Right lung (tissue), 2 donors: ENCODE measurements at regions not wholly inside any gene's neighbourhood (a gene's known extent, or its start where the extent isn't known, plus 50 kb on each side); places are given as distances from the start of the nearest gene placed in this dataset.
"Not testable (repeated sequence)": the region's sequence is repeated elsewhere in the genome, so short reads cannot be mapped to it uniquely, and the experiment has no call there.

Experiments
- DNase-seq, 2 donors: peaks; one replicate each; pipeline ENCODE4 v3.0.0-alpha.2; 2013

DNA sequence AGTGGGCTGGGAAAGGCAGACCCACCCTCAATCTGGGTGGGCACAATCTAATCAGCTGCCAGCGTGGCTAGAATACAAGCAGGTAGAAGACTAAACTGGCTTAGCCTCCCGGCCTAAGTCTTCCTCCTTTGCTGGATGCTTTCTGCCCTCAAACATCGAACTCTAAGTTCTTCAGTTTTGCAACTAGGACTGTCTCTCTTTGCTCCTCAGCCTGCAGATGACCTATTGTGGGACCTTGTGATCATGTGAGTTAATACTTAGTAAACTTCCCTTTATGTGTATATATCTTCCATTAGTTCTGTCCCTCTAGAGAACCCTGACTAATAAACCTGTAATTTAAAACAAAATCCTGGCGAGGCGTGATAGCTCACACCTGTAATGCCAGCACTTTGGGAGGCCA lies 51.8 kb upstream of the SLC39A8 start:
- DNase-seq = not testable (repeated sequence)

DNA sequence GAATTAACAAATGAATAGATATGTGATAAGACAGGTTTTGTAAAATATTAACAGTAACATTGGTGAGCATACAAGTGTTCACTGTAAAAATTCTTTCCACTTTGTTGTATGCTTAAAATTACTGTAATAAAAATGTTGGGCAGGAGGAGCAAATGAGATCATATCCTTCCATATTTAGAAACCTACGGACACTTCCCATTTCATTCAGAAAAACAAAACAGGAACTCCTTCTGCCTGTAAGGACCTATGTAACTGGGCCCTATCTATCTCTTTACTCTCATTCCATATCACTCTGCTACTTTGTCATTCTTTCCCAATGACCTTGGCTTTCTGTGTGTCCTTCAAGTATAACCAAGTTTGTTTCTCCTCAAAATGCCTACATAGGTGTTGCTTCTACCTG lies 53.7 kb upstream of the SLC39A8 start:
- no peak for DNase-seq

DNA sequence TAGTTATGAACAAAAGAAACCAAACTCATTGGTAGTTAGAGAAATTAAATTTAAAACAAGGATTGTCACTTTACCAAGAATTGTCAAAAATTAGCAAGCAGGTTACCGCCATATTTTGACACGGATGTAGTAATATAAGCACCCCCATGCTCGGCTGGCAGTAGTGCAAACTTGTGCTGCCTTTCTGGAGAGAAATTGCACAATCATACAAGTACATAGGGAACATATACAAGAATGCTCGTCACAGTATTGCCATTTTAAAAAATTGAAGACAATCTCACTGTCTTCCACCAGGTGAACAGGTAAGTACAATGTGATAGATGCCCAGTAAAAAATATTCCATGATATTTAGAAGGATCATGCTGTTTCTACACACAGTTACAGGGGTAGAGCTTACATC lies 55.6 kb upstream of the SLC39A8 start:
- no peak for DNase-seq

DNA sequence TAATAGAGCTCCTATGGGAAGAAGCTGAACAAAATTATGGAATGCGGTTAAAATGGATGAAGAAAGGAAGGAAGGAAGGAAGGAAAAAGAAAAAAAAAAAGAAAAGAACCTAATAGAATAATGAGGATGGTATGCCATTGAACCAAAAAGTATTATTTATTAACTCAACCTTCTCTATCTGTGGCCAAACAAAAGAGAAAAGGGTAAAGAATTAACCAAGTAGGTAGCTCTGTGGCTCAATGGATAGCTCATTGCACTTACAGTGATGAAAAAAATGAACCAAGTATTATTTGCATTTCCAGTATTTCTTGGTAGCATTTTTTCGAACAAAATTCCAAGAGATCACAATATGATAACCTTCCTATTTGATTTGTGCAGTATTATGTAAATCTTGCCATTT lies 56.9 kb upstream of the SLC39A8 start:
- DNase-seq = no peak

DNA sequence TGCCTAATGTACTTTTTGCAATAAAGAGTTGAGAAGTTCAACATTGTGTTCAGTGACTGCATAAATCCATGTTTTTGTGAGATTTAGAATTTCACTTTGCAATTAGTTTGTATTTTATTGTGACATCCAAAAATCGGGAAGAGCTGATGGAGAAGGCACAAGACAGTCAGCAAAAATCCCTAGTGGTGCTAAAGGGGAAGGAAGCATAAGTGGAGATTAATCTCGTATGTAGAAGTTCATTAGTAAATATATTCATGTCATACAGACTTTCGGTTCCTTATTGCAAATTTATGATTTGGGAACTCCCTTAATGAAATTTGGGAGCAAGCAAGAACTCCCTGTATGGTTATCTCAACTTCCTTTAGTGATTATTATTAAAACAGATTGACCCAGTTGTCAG lies 57.8 kb upstream of the SLC39A8 start:
- DNase-seq = no peak

DNA sequence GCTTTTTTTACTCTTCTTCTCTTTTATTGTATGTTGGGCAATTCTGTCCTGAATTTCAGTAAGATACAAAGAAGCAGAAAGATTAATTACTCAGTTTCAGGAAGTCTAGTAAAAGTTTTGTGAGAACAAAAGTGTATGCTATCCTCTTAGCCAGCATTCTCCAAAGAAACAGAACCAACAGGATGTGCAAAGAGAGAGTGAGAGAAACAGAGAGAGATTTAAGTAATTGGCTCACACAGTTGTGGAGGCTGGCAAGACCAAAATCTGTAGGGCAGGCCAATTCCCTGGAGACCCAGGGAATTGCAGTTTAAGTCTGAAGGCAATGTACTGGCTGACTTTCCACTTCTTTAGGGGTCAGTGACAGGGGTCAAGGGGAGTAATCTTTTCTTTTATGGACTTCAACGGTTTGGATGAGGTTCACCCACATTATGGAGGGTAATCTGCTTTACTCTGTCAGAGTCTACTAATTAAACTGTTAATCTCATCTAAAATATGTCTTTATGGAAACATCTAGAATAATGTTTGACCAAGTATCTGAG lies 59.2 kb upstream of the SLC39A8 start:
- DNase-seq = no peak

DNA sequence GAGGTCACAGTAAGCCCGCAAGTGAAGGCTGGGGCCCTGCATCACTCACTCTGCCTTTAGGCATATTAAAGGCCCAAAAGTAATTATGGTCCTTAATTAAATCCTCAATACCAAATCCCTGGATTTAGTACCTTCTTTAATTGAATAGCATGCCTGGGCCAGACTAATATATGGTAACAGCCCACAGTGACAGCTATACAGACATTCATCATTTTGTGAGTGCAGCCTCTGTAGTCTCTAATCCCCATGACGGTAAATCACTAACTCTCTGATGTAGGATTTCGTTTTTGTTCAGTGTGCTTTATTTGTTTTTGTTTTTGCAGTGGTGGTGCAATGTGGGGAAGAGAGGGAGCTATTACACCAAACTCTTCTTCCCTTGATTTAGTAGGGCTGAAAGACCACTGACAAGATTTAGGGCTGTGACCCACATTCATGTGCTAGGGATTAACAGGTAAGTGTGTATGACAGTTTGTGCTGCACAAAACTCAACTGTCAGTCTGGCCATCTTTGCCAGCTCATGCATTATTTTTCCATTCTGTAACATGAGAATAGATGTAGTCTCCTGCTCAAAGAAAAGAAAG lies 60.6 kb upstream of the SLC39A8 start:
- no peak for DNase-seq

DNA sequence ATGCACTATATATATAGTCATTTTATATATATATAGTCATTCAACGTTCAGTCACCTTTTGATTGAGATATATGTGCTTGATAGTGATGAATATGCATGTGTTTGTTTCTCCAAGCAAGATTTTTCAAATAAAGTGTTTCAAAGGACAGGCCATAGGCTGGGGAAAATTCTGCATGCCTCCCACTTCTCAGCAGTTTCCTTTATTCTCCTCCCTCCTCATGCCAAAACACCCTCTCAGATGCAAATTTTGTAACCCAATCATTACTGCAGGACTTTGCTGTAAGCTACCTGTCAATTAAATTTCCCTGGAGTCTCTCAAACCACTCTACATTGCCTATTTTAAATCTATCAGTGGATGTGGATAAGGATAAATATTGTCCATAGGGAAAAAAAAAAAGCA lies 65.6 kb upstream of the SLC39A8 start:
- not testable (repeated sequence) for DNase-seq

DNA sequence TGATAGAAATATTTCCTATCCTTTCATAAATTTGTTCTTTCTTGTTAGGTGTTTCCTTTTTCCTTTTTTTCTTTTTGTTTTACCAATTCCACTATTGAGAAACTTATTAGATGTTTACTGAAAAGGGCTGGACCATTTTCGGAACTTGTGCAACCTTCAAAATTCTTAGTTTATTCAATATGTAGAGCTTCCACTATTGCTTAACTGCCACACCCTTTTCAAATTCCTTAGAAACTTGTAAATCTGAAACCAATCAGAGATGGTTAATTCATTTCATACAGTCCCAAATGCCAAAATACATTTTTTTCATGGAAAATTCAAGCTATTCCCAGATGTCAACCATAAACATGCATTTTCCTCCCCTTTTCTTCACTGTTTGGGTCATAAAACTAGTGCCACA lies 66.1 kb upstream of the SLC39A8 start:
- DNase-seq = no peak

DNA sequence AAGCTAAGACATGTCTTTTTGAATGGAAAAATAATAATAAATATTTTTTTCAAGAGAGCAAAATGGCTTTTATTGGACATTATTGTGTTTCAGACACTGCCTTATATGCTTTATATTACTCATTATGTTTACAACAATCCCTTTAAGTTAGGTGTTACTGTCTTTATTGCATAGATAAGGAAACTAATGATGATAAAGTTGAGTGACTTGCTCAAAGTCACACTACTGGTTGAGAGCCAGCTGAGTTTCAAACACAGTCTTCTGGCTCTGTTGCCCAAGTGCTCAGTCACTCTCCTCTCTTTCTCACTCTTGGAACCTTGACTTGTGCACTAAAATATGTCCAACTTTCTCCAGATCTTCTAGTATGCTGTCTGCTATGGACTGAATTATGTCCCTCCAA lies 71.5 kb upstream of the SLC39A8 start:
- no peak for DNase-seq

DNA sequence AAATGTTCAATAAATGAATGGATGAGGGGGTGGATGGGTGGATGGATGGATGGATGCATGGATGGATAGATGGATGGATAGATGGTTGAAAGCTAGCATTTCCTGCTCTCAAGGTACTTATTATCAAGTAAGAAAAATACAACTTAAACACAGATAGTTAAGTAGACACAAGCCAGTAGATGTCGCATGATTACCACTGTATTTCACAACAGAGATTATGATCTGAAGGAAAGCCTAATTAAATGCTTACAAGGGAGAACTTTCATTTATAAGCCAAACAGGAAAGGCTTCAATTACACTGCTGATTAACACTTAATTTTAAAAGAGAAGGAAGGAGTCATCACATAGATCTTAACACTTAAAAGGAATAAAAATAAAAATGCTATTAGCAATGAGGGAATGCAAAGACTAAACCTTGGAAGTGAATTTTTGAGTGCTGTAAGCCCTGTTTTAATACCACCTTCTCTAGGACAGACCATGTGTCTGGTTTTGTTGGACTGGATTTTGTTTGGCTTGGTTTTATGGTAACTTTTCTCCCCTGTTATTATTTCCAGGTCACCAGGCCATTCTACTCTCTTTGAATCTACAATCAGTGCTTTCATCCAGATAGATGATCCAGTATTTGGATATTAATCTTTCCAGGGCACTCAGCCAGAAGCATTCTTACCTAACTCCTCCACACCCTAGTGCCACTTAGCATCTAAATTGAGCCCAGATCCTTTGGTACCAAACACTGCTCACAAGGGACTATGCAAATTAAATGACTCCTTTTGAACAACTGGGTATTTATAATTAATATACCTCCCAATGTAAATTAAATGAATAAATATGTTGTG lies 75.5 kb upstream of the SLC39A8 start:
- peak in 1 of 2 donors; percentile 28 for DNase-seq

DNA sequence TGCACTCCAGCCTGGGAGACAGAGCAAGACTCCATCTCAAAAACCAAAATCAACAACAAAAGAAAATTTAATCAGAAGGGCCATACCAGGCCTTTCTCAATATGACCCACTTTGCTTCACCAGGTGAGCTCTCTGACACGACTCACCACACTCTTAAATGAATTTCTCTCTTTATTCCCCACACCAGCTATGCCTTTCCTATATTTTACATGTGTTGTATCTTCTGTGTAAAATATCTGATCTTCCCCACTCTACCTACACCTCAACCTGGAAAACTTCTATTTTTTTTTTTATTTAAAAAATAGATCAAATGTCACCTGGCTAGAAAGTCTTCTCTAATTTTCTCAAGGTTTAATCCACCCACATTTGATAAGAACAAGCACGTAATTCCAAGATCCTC lies 77.6 kb upstream of the SLC39A8 start:
- no peak for DNase-seq

DNA sequence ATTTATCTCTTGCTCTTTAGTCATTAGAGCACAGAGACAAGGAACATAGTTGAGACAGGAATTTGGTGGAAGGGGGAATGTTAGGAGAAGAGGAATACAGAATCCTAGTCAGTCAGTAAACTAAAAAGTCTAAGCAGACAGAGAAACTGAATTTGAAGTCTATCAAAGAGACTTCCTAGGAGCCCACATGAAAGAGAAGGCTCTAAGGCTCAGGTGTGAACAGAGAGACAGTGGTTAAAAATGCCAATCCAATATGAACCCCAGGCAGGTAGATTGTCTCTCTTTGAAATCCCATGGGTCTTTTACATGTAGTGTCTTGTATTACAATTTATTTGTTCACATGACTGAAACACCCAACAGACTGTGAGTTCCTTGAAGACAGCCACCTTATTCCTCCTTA lies 77.8 kb upstream of the NFKB1 start:
- no peak for DNase-seq

DNA sequence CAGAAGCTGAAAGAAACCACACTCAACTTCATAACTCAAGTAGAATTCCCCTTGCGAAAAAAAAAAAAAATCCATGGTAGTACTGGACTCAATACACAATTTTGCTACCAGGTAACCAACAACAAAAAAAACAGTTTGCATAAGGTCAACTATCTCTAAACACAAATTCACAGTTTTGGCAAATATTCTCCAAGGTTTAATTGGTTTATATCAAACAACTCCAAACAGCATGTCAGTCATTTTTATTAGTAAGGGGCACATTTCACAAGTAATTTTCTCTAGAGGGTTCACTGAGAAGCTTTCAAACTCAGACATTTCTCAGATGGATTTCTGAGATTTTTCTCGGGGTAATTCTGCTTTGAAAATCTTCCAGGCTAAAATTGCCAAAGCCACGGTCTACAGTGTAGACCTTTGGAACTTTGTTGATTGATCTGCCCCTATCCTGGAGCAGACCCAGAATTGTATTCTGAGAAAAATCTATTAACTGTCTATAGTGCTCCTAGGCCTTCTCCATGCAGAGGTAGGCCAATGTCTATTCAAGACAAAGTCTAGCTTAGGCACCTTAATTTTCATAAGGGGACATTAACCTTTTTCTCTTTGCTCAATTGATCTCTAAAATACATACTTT lies 73.7 kb upstream of the NFKB1 start:
- no peak for DNase-seq

DNA sequence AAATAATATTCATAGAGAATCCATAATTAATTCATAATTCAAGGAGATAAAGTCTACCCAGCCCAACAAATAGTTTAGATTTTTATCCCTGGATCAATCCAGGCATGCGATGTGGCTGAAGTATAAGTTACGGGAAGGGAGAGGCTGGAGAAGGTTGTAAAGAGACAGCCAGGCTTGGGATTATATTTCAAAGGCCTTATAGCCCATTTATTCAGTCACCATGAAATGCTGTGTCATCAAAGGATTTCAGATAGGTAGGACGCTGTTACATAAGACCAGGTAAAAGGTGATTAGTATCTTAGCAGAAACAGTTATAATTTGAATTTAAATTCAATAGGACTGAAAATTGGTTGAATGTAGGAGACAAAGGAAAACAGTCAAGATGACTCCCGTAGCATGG lies 73.0 kb upstream of the NFKB1 start:
- DNase-seq = no peak

DNA sequence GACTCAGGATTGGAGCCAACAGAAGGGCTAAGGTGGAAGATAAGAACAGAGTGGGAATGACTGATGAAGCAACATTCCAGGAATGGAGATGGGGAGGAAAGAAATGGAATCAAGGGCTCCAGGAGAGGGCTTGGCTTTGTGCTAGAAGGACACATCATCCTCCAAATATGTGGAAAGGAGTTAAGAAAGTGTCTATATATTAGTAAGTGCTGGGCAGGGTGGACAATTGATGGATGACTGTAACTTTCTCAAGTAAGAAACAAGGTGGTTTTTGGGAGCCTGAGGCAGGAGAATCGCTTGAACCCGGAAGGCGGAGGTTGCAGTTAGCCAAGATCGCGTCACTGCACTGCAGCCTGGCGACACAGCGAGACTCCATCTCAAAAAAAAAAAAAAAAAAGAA lies 71.6 kb upstream of the NFKB1 start:
- DNase-seq = no peak

DNA sequence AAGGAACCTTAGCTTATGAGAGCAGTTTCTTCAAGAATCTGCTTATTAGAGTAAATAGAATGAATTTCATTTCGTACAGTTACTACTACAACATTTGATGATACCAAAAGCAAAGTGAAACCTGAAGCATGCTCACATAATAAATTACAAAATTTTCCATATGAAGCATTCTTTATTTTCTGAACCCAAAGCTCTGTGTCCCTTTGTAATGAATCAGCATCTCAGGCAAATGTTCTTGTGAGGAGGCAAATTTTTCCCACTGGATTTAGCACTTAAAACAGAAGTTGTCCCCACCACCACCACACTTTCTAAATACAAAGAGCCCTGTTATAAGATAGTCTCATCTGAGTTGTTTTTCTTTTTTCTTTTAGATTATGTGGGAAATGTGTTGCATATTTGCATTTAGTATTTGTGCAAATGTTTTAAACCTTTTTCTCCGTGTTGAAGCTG lies 70.7 kb upstream of the NFKB1 start:
- DNase-seq = peak; percentile 18 to 23

DNA sequence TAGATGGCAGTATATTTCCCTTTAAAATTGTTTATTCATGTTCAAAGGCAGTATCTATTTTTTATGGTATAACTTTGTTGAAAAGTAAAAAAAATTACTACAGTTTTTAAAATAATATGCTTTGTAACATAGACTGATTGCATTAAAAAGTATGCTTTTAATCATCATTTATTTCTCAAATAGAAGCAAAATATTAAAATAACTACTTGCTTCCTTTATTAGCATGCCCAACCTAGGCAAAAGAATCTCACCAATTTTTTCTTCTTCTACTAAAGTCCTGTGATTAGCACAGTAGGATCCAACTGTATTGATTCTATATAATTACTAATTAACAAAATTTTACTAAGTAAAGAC lies 69.6 kb upstream of the NFKB1 start:
- DNase-seq = no peak

DNA sequence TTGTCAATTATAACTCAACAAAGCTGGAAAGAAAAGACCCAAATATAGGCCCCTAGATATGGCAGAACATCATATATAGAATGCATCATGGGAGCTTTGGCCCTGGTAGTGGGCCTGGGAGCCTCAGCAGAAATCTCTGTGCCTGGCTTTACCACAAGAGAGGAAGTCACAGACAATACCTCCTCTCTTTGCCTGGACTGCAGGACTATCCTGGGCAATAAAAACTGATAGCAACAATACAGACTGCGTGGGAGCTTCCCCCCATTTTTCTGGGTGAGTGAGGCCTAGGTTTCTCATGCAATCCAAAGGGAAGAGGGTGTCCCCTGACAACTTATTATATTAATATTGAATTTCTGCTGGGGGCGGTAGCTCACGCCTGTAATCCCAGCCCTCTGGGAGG lies 64.0 kb upstream of the NFKB1 start:
- no peak for DNase-seq

DNA sequence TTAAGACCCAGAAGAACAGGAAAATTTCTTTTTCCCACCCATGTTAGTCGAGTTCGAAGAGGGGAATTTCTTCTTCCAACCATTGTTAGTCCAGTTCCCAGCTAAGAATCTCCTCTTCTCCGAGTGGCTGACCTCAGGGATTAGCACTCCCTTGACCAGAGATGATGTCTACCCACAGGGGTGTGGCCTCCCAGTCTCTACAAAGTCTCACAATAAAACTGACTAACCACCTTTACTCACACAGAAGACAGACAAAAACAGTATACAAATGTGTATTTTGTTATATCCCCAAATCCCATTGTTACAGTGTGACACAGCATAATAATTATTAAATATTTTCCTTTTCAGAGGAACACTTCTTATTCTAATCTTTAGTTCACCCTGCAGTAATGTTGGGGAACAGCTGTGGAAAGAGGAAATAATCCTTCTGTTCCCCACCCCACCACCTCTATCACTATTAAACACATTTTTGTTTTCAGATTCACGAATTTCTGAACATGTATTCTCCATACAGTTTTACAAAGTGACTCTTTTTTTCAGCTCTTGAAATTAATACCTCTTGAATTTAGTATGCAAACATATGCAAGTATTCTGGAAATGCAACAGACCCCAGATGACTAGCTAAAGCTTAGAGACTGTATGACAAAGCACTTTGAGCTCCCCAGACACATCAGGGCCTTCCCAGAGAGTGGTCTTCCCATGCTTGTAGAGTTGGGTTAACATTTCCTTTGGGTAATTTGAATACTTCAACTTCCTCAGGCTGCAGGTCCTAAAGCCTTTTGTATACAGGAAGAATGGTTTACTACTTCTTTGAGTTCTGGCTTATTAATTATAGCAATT lies 62.5 kb upstream of the NFKB1 start:
- DNase-seq = no peak

DNA sequence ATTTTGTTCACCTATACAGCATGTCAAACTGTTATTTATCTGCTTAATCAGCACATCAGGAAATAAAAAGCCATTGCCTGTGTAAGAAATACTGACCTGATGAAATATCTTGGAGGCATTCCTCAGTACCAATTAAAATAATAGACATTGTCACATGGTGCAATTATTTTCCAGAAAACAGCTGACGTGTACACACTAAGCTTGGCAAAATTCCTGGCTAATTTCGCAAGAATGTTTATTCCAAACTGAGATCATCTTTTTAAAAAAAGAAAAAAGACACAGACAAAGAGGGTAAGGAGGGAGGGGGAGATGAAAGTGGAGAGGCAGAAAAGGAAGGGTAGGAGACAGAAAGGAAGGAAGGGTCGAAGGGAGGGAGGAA lies 61.9 kb upstream of the NFKB1 start:
- peak; percentile 83 to 89 for DNase-seq

DNA sequence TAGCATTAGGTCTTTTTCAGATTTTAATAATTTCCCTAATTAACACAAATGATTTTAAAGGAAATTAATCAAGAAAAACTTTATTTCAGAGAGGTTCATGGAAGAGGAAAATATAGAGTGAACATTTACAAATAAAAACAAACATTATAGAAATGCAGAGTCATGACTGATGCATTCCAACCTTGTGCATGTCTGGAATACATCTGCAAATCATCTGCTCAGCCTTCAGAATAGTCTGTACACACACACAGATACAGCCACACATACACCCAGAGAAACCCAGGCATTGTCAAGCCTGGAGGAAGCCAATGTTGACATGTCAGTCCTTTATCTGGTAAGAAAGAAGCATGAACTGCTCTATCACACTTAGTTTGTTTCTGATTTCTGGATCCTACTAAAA lies 61.3 kb upstream of the NFKB1 start:
- DNase-seq = peak; percentile 31 to 45
